Endothelial cell (in vitro differentiated cells): ENCODE measurements at regions not wholly inside any gene's neighbourhood (a gene's known extent, or its start where the extent isn't known, plus 50 kb on each side); places are given as distances from the start of the nearest gene placed in this dataset.
"Not testable (repeated sequence)": the region's sequence is repeated elsewhere in the genome, so short reads cannot be mapped to it uniquely, and the experiment has no call there.

Experiments used
- DNase-seq: peaks from one replicate; pipeline ENCODE4 v3.0.0; 2021; ENCODE audit warnings: low spot score
- H3K27ac Mint-ChIP-seq: one replicate; pipeline ENCODE4 v1.8.0; 2021; ENCODE audit warnings: mixed read lengths, inconsistent platforms; ENCODE audit not compliant: unreplicated experiment
- H3K27me3 Mint-ChIP-seq: one replicate; pipeline ENCODE4 v1.8.0; 2021; ENCODE audit warnings: mild to moderate bottlenecking, moderate library complexity, mixed read lengths, inconsistent platforms; ENCODE audit not compliant: unreplicated experiment
- H3K36me3 Mint-ChIP-seq: one replicate; pipeline ENCODE4 v1.8.0; 2021; ENCODE audit warnings: mild to moderate bottlenecking, low read depth, mixed read lengths, inconsistent platforms; ENCODE audit not compliant: unreplicated experiment
- H3K4me1 Mint-ChIP-seq: one replicate; pipeline ENCODE4 v1.8.0; 2021; ENCODE audit warnings: mild to moderate bottlenecking, mixed read lengths, inconsistent platforms; ENCODE audit not compliant: unreplicated experiment
- H3K4me3 Mint-ChIP-seq: one replicate; pipeline ENCODE4 v1.8.0; 2021; ENCODE audit warnings: mild to moderate bottlenecking, mixed read lengths, inconsistent platforms; ENCODE audit not compliant: unreplicated experiment
- H3K9me3 Mint-ChIP-seq: one replicate; pipeline ENCODE4 v1.8.0; 2021; ENCODE audit warnings: mixed read lengths, inconsistent platforms; ENCODE audit not compliant: unreplicated experiment
- CTCF ChIP-seq: fragments of 200-600 bp; sonication (generic); IDR thresholded peaks from one replicate; pipeline ENCODE4 v1.5.0; 2021; ENCODE audit warnings: antibody characterized with exemption; ENCODE audit not compliant: unreplicated experiment

- no peak overlapping the region for H3K4me3 Mint-ChIP-seq
Observed at GRCh38 chr16:59039066-59039720, 305.1 kb upstream of the GOT2 start.

GRCh38 chr16:59030923-59031485, 296.9 kb upstream of the GOT2 start:
- Mint-ChIP-seq H3K27me3 (no peaks in the 10 kb centered on the region), H3K36me3 (no peaks in the 10 kb centered on the region), H3K4me3 (no peak overlapping the region), H3K4me1 (no peaks in the 10 kb centered on the region), H3K27ac (no peak overlapping the region), H3K9me3 (no peaks in the 10 kb centered on the region)
- DNase-seq: no peak
- no peak for TF ChIP-seq CTCF

More at GRCh38 chr16:59039066-59039720, 305.1 kb upstream of the GOT2 start:
- DNase-seq: no peak
- Mint-ChIP-seq H3K36me3 (no peaks in the 10 kb centered on the region), H3K27ac (no peak overlapping the region), H3K27me3 (no peaks in the 10 kb centered on the region), H3K9me3 (no peaks in the 10 kb centered on the region), H3K4me1 (peaks cover 4% of the 10 kb centered on the region)
- TF ChIP-seq CTCF: no peak

- Mint-ChIP-seq H3K27ac (no peak overlapping the region), H3K4me3 (no peak overlapping the region), H3K36me3 (no peaks in the 10 kb centered on the region), H3K27me3 (no peaks in the 10 kb centered on the region), H3K9me3 (no peaks in the 10 kb centered on the region), H3K4me1 (no peaks in the 10 kb centered on the region)
- no peak for DNase-seq
- no peak for TF ChIP-seq CTCF
Observed at GRCh38 chr16:59021751-59022150, 287.6 kb upstream of the GOT2 start.

- Mint-ChIP-seq H3K9me3 (no peaks in the 10 kb centered on the region), H3K27me3 (no peaks in the 10 kb centered on the region), H3K36me3 (no peaks in the 10 kb centered on the region), H3K4me1 (no peaks in the 10 kb centered on the region), H3K4me3 (no peak overlapping the region), H3K27ac (no peak overlapping the region)
- DNase-seq: no peak
- no peak for TF ChIP-seq CTCF
Observed at GRCh38 chr16:59013930-59014329, 279.8 kb upstream of the GOT2 start.

- Mint-ChIP-seq H3K36me3 (no peaks in the 10 kb centered on the region), H3K27ac (no peak overlapping the region)
Observed at GRCh38 chr16:58999762-59000161, 265.6 kb upstream of the GOT2 start.

GRCh38 chr16:58992755-58993154, 258.6 kb upstream of the GOT2 start:
- H3K4me1 Mint-ChIP-seq, H3K36me3 Mint-ChIP-seq, H3K9me3 Mint-ChIP-seq, H3K4me3 Mint-ChIP-seq, DNase-seq, H3K27me3 Mint-ChIP-seq, H3K27ac Mint-ChIP-seq: not testable (repeated sequence)

More at GRCh38 chr16:58999762-59000161, 265.6 kb upstream of the GOT2 start:
- DNase-seq: no peak
- Mint-ChIP-seq H3K27me3 (no peaks in the 10 kb centered on the region), H3K4me1 (peaks cover 5% of the 10 kb centered on the region), H3K4me3 (no peak overlapping the region), H3K9me3 (no peaks in the 10 kb centered on the region)
- no peak for TF ChIP-seq CTCF

GRCh38 chr16:58983181-58983965, 249.3 kb upstream of the GOT2 start:
- H3K4me3 Mint-ChIP-seq: not testable (repeated sequence)

More at GRCh38 chr16:58983181-58983965, 249.3 kb upstream of the GOT2 start:
- H3K27ac Mint-ChIP-seq, H3K9me3 Mint-ChIP-seq, H3K27me3 Mint-ChIP-seq, H3K36me3 Mint-ChIP-seq, DNase-seq, H3K4me1 Mint-ChIP-seq: not testable (repeated sequence)
